ENCODE measurements at regions not wholly inside any gene's neighbourhood (a gene's known extent, or its start where the extent isn't known, plus 50 kb on each side); places are given as distances from the start of the nearest gene placed in this dataset.

DNA sequence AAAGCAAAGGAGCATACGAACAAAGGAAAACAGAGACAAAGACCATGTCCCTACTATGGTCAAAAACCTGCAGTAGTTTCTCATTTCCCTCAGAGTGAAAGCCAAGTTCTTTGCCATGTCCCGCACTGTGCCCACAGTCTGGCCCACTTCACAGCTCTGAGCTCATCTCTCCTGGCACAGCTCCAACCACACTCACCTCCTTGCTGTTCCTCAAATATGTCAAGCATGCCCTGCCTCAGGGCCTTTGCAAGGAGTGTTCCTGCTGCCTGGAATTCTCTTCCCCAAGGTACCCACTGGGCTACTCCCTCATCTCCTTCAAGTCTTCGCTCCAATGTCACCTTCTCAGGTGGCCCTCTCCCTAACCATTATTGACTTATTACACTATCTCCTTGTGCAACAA, 72.1 kb downstream of the COX18 start:
- POLR2A ChIA-PET: no interaction called here
- no peaks in the 10 kb centered on the region for H3K36me3 Mint-ChIP-seq
- H3K4me3 Mint-ChIP-seq: no peak overlapping the region
- TF ChIP-seq TEAD4 (CRISPR knock-in tag; IDR thresholded peaks at IDR 0.05) (no peak), NFYB (CRISPR knock-in tag; conservative IDR thresholded peaks at IDR 0.05; ENCODE audit: low read depth) (no peak), TEAD1 (CRISPR knock-in tag; IDR thresholded peaks at IDR 0.05) (no peak), ZNF317 (CRISPR knock-in tag; IDR thresholded peaks at IDR 0.05; ENCODE audit: borderline replicate concordance, low read depth) (no peak), ATF1 (CRISPR knock-in tag; IDR thresholded peaks at IDR 0.05) (no peak)
- TF ChIP-seq, protein P1, sequence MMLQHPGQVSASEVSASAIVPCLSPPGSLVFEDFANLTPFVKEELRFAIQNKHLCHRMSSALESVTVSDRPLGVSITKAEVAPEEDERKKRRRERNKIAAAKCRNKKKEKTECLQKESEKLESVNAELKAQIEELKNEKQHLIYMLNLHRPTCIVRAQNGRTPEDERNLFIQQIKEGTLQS (CRISPR knock-in tag; conservative IDR thresholded peaks at IDR 0.05): no peak
- TF ChIP-seq, protein P2, sequence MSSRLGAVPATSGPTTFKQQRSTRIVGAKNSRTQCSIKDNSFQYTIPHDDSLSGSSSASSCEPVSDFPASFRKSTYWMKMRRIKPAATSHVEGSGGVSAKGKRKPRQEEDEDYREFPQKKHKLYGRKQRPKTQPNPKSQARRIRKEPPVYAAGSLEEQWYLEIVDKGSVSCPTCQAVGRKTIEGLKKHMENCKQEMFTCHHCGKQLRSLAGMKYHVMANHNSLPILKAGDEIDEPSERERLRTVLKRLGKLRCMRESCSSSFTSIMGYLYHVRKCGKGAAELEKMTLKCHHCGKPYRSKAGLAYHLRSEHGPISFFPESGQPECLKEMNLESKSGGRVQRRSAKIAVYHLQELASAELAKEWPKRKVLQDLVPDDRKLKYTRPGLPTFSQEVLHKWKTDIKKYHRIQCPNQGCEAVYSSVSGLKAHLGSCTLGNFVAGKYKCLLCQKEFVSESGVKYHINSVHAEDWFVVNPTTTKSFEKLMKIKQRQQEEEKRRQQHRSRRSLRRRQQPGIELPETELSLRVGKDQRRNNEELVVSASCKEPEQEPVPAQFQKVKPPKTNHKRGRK (CRISPR knock-in tag; IDR thresholded peaks at IDR 0.05; ENCODE audit: borderline replicate concordance): no peak
- TF ChIP-seq, protein P3, sequence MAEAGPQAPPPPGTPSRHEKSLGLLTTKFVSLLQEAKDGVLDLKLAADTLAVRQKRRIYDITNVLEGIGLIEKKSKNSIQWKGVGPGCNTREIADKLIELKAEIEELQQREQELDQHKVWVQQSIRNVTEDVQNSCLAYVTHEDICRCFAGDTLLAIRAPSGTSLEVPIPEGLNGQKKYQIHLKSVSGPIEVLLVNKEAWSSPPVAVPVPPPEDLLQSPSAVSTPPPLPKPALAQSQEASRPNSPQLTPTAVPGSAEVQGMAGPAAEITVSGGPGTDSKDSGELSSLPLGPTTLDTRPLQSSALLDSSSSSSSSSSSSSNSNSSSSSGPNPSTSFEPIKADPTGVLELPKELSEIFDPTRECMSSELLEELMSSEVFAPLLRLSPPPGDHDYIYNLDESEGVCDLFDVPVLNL (CRISPR knock-in tag; IDR thresholded peaks at IDR 0.05; ENCODE audit: borderline replicate concordance, low read depth): no peak
- TF ChIP-seq, protein P4, sequence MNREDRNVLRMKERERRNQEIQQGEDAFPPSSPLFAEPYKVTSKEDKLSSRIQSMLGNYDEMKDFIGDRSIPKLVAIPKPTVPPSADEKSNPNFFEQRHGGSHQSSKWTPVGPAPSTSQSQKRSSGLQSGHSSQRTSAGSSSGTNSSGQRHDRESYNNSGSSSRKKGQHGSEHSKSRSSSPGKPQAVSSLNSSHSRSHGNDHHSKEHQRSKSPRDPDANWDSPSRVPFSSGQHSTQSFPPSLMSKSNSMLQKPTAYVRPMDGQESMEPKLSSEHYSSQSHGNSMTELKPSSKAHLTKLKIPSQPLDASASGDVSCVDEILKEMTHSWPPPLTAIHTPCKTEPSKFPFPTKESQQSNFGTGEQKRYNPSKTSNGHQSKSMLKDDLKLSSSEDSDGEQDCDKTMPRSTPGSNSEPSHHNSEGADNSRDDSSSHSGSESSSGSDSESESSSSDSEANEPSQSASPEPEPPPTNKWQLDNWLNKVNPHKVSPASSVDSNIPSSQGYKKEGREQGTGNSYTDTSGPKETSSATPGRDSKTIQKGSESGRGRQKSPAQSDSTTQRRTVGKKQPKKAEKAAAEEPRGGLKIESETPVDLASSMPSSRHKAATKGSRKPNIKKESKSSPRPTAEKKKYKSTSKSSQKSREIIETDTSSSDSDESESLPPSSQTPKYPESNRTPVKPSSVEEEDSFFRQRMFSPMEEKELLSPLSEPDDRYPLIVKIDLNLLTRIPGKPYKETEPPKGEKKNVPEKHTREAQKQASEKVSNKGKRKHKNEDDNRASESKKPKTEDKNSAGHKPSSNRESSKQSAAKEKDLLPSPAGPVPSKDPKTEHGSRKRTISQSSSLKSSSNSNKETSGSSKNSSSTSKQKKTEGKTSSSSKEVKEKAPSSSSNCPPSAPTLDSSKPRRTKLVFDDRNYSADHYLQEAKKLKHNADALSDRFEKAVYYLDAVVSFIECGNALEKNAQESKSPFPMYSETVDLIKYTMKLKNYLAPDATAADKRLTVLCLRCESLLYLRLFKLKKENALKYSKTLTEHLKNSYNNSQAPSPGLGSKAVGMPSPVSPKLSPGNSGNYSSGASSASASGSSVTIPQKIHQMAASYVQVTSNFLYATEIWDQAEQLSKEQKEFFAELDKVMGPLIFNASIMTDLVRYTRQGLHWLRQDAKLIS (CRISPR knock-in tag; IDR thresholded peaks at IDR 0.05; ENCODE audit: borderline replicate concordance): no peak
- TF ChIP-seq, protein P5, sequence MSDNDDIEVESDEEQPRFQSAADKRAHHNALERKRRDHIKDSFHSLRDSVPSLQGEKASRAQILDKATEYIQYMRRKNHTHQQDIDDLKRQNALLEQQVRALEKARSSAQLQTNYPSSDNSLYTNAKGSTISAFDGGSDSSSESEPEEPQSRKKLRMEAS (CRISPR knock-in tag; IDR thresholded peaks at IDR 0.05): no peak
- CTCF ChIA-PET: no interaction called here
- peaks cover 20% of the 10 kb centered on the region for H3K4me1 Mint-ChIP-seq
- no peak for ATAC-seq
- no peaks in the 10 kb centered on the region; the same call in 1 of the 2 replicates for H3K27me3 Mint-ChIP-seq (ENCODE audit: low read depth)
- H3K9me3 Mint-ChIP-seq: no peaks in the 10 kb centered on the region
- no peak overlapping the region for H3K27ac Mint-ChIP-seq
- DNase-seq (ENCODE audit: low spot score): no peak

DNA sequence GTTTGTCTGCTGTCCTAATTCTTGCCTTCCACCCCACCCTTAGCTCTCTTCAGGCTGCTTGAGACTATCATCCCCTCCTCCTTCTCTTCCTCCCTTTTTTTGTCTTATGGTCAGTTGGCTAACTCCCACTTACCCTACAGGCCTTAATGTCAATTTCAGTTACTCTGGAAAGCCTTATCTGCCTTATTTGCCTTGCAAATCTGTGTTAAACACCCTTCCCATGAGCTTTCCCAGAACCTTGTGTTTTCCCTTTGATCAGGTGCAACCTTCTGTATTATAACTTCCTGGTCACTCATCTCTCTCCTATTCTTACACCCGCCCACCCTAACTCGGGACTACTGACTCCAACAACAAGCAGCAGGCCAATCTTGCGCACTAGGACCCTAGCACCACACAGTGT, 74.8 kb downstream of the COX18 start:
- Mint-ChIP-seq H3K4me1 (peaks cover 12% of the 10 kb centered on the region), H3K27ac (no peak overlapping the region), H3K36me3 (no peaks in the 10 kb centered on the region), H3K27me3 (ENCODE audit: low read depth) (no peaks in the 10 kb centered on the region), H3K4me3 (no peak overlapping the region), H3K9me3 (no peaks in the 10 kb centered on the region)
- POLR2A ChIA-PET: no interaction called here
- ATAC-seq (no peak), DNase-seq (ENCODE audit: low spot score) (no peak)
- TF ChIP-seq KAT7 (CRISPR knock-in tag; IDR thresholded peaks at IDR 0.05; ENCODE audit: borderline replicate concordance) (no peak), NR2C2 (CRISPR knock-in tag; IDR thresholded peaks at IDR 0.05) (no peak), ZNF423 (CRISPR knock-in tag; IDR thresholded peaks at IDR 0.05) (no peak)
- TF ChIP-seq, protein P6, sequence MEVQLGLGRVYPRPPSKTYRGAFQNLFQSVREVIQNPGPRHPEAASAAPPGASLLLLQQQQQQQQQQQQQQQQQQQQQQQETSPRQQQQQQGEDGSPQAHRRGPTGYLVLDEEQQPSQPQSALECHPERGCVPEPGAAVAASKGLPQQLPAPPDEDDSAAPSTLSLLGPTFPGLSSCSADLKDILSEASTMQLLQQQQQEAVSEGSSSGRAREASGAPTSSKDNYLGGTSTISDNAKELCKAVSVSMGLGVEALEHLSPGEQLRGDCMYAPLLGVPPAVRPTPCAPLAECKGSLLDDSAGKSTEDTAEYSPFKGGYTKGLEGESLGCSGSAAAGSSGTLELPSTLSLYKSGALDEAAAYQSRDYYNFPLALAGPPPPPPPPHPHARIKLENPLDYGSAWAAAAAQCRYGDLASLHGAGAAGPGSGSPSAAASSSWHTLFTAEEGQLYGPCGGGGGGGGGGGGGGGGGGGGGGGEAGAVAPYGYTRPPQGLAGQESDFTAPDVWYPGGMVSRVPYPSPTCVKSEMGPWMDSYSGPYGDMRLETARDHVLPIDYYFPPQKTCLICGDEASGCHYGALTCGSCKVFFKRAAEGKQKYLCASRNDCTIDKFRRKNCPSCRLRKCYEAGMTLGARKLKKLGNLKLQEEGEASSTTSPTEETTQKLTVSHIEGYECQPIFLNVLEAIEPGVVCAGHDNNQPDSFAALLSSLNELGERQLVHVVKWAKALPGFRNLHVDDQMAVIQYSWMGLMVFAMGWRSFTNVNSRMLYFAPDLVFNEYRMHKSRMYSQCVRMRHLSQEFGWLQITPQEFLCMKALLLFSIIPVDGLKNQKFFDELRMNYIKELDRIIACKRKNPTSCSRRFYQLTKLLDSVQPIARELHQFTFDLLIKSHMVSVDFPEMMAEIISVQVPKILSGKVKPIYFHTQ (CRISPR knock-in tag; IDR thresholded peaks at IDR 0.05): no peak
- TF ChIP-seq, protein P7, sequence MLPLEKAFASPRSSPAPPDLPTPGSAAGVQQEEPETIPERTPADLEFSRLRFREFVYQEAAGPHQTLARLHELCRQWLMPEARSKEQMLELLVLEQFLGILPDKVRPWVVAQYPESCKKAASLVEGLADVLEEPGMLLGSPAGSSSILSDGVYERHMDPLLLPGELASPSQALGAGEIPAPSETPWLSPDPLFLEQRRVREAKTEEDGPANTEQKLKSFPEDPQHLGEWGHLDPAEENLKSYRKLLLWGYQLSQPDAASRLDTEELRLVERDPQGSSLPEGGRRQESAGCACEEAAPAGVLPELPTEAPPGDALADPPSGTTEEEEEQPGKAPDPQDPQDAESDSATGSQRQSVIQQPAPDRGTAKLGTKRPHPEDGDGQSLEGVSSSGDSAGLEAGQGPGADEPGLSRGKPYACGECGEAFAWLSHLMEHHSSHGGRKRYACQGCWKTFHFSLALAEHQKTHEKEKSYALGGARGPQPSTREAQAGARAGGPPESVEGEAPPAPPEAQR (CRISPR knock-in tag; IDR thresholded peaks at IDR 0.05): no peak
- CTCF ChIA-PET: no interaction called here

All from WTC11 (cell line).